Choroid plexus epithelial cell (primary cell): ENCODE measurements at regions not wholly inside any gene's neighbourhood (a gene's known extent, or its start where the extent isn't known, plus 50 kb on each side); places are given as distances from the start of the nearest gene placed in this dataset.
A peak's percentile ranks its signal among the peaks of the same experiment; 100 is the strongest.

Source experiments
- DNase-seq: peaks from one replicate; pipeline ENCODE4 v3.0.0-alpha.2; 2010; ENCODE audit warnings: low read depth
- H3K4me3 ChIP-seq: 2 replicates; pipeline ENCODE4 v1.5.1; 2011; ENCODE audit warnings: low read depth, mild to moderate bottlenecking, control low read depth, low read length, moderate library complexity
- CTCF ChIP-seq: conservative IDR thresholded peaks from 2 replicates; pipeline ENCODE4 v1.5.1; 2011; ENCODE audit warnings: low read depth, mild to moderate bottlenecking, control low read depth, inconsistent platforms, low read length, moderate library complexity

GRCh38 chr2:144597894-144598593 is 78.1 kb upstream of the ZEB2 start:
- no peak overlapping the region for H3K4me3 ChIP-seq
- no peak for TF ChIP-seq CTCF
- DNase-seq: no peak

GRCh38 chr2:144597388-144597787 is 77.5 kb upstream of the ZEB2 start:
- no peak for TF ChIP-seq CTCF
- DNase-seq: no peak
- no peak overlapping the region for H3K4me3 ChIP-seq

- no peak overlapping the region for H3K4me3 ChIP-seq
- DNase-seq: peak; percentile 71
- TF ChIP-seq CTCF: no peak
Observed at GRCh38 chr2:144596073-144596871, 76.4 kb upstream of the ZEB2 start.

- no peak overlapping the region for H3K4me3 ChIP-seq
- TF ChIP-seq CTCF: no peak
Observed at GRCh38 chr2:144595686-144596072, 75.8 kb upstream of the ZEB2 start.

GRCh38 chr2:144595279-144595678 is 75.4 kb upstream of the ZEB2 start:
- no peak for DNase-seq
- H3K4me3 ChIP-seq: no peak overlapping the region
- no peak for TF ChIP-seq CTCF

More at GRCh38 chr2:144595686-144596072, 75.8 kb upstream of the ZEB2 start:
- DNase-seq: no peak

GRCh38 chr2:144593803-144594202 is 73.9 kb upstream of the ZEB2 start:
- no peak for DNase-seq
- TF ChIP-seq CTCF: no peak
- no peak overlapping the region for H3K4me3 ChIP-seq
